Esophagus squamous epithelium (tissue), 4 donors: ENCODE measurements at regions not wholly inside any gene's neighbourhood (a gene's known extent, or its start where the extent isn't known, plus 50 kb on each side); places are given as distances from the start of the nearest gene placed in this dataset.

ENCODE experiments used
- POLR2A ChIP-seq, 4 donors: fragments of 450-650 bp; IDR thresholded peaks; one replicate each; pipeline ENCODE4 v1.6.1; 2017; ENCODE audit warnings: antibody characterized with exemption in 4 of 4, mild to moderate bottlenecking in 4 of 4, moderate library complexity in 3 of 4
- TF ChIP-seq, protein P1 (sequence below), 6 experiments: fragments of 450-650 bp in 4 of 6; fragments of 200-600 bp in 2 of 6; sonication (generic) in 2 of 6; IDR thresholded peaks; one replicate each; pipeline ENCODE4 v1.5.1; 2016 to 2019; ENCODE audit warnings: antibody characterized with exemption in 6 of 6, mild to moderate bottlenecking in 4 of 6, moderate library complexity in 4 of 6

DNA sequence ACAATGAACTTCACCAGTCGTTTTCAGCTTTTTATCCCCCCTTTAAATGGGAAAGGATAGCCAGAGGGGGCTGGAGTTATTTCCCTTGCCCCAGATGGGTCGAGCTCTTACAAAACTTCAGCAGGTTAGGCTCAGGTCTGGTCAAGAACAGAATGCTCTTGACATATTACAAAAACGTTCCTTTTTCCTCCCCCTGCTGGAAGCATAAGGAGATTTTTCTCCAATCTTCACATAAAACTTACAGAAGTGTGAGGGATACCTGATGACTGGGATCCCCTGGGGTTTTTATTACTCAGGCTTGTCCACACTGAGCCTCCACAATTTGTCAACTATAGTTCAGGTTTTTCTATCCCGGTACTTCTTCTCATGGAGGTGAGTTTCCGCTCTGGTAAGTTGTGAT, 60.8 kb downstream of the CSF2 start:
- TF ChIP-seq, protein P1, sequence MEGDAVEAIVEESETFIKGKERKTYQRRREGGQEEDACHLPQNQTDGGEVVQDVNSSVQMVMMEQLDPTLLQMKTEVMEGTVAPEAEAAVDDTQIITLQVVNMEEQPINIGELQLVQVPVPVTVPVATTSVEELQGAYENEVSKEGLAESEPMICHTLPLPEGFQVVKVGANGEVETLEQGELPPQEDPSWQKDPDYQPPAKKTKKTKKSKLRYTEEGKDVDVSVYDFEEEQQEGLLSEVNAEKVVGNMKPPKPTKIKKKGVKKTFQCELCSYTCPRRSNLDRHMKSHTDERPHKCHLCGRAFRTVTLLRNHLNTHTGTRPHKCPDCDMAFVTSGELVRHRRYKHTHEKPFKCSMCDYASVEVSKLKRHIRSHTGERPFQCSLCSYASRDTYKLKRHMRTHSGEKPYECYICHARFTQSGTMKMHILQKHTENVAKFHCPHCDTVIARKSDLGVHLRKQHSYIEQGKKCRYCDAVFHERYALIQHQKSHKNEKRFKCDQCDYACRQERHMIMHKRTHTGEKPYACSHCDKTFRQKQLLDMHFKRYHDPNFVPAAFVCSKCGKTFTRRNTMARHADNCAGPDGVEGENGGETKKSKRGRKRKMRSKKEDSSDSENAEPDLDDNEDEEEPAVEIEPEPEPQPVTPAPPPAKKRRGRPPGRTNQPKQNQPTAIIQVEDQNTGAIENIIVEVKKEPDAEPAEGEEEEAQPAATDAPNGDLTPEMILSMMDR (IDR thresholded peaks at IDR 0.05): peak in 1 of 6 experiments; percentile 22
- no peak for TF ChIP-seq POLR2A (IDR thresholded peaks at IDR 0.05)
